ENCODE measurements at regions not wholly inside any gene's neighbourhood (a gene's known extent, or its start where the extent isn't known, plus 50 kb on each side); places are given as distances from the start of the nearest gene placed in this dataset.

DNA sequence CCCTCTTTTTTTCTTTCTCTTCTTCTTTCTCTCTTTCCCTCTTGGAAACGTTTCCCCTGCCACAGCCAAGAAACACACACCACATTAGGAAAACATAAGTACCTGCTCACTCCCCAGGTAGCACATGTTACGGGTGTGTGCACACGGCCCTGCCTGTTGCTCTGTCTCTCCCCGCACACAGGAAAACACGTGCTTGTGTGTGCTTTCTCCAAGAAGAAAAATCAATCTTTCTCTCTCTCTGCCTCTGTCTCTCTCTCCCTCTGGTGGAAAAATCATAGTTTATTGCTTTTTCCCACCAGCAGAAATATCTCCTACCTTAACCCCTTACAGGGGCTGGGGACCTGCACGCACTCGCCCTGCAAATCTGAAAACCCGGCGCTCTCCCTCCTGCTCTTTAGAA is 102.3 kb downstream of the EDN3 start:
- Histone ChIP-seq H2AK5ac (ENCODE audit: low read depth, low read length) (no peak overlapping the region), H3K36me3 (ENCODE audit: control insufficient read depth, insufficient read depth, low read length) (no peaks in the 10 kb centered on the region), H2BK15ac (ENCODE audit: low read depth, low read length) (no peak overlapping the region), H3K27me3 (ENCODE audit: control insufficient read depth, insufficient read depth, low read length) (peaks cover 12% of the 10 kb centered on the region), H3K4me2 (ENCODE audit: low read depth, low read length) (no peak overlapping the region), H2BK120ac (ENCODE audit: low read depth, low read length) (no peak overlapping the region), H3K18ac (ENCODE audit: low read depth, low read length) (no peak overlapping the region), H3K4ac (ENCODE audit: low read depth, low read length) (no peak overlapping the region), H2BK20ac (ENCODE audit: low read depth, low read length) (no peak overlapping the region), H4K20me1 (ENCODE audit: insufficient read depth, low read length) (no peaks in the 10 kb centered on the region), H3K9me3 (ENCODE audit: control insufficient read depth, insufficient read depth, low read length) (no peaks in the 10 kb centered on the region), H3K23ac (ENCODE audit: low read depth, low read length) (no peak overlapping the region), H4K8ac (ENCODE audit: low read depth in 2 of 2, low read length in 2 of 2) (no peak overlapping the region), H3K27ac (ENCODE audit: insufficient read depth, low read length) (no peak overlapping the region), H3K4me1 (ENCODE audit: control insufficient read depth, insufficient read depth, low read length) (no peaks in the 10 kb centered on the region), H3K9ac (ENCODE audit: low read depth, low read length) (no peak overlapping the region), H3K14ac (replicated peaks; ENCODE audit: low read depth, low read length) (no peak overlapping the region), H3K4me3 (ENCODE audit: insufficient read depth, low read depth, low read length) (no peak overlapping the region), H4K5ac (ENCODE audit: low read depth, low read length) (no peak overlapping the region), H2AFZ (replicated peaks; ENCODE audit: low read length, poor library complexity) (no peak overlapping the region), H3K9me1 (ENCODE audit: insufficient read depth, low read length) (no peaks in the 10 kb centered on the region), H3K79me1 (ENCODE audit: low read depth in 1 of 2, low read length in 2 of 2) (no peaks in the 10 kb centered on the region), H2BK5ac (ENCODE audit: low read depth, low read length, poor library complexity, severe bottlenecking) (no peak overlapping the region), H3K56ac (ENCODE audit: extremely low read depth, insufficient read depth, low read length) (no peak overlapping the region), H2AK9ac (replicated peaks; ENCODE audit: low read depth, low read length, poor library complexity) (no peak overlapping the region), H4K91ac (ENCODE audit: insufficient read depth, low read depth, low read length) (no peak overlapping the region)
- no peak for TF ChIP-seq RAD21 (IDR thresholded peaks at IDR 0.05; ENCODE audit: low read length)
- TF ChIP-seq RCOR1 (IDR thresholded peaks at IDR 0.05; ENCODE audit: insufficient replicate concordance, low read length), result no peak
- TF ChIP-seq, protein P1, sequence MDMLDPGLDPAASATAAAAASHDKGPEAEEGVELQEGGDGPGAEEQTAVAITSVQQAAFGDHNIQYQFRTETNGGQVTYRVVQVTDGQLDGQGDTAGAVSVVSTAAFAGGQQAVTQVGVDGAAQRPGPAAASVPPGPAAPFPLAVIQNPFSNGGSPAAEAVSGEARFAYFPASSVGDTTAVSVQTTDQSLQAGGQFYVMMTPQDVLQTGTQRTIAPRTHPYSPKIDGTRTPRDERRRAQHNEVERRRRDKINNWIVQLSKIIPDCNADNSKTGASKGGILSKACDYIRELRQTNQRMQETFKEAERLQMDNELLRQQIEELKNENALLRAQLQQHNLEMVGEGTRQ (IDR thresholded peaks at IDR 0.05; ENCODE audit: low read depth, low read length), result no peak
- TF ChIP-seq POLR2A (IDR thresholded peaks at IDR 0.05; ENCODE audit: low read depth, low read length), result no peak
- TF ChIP-seq CEBPB (IDR thresholded peaks at IDR 0.05; ENCODE audit: low read depth, low read length), result no peak
- TF ChIP-seq, protein P2, sequence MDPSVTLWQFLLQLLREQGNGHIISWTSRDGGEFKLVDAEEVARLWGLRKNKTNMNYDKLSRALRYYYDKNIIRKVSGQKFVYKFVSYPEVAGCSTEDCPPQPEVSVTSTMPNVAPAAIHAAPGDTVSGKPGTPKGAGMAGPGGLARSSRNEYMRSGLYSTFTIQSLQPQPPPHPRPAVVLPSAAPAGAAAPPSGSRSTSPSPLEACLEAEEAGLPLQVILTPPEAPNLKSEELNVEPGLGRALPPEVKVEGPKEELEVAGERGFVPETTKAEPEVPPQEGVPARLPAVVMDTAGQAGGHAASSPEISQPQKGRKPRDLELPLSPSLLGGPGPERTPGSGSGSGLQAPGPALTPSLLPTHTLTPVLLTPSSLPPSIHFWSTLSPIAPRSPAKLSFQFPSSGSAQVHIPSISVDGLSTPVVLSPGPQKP (IDR thresholded peaks at IDR 0.05; ENCODE audit: borderline replicate concordance, low read depth, low read length), result no peak
- TF ChIP-seq RFX5 (IDR thresholded peaks at IDR 0.05; ENCODE audit: low read depth, low read length), result no peak
- TF ChIP-seq MAFK (IDR thresholded peaks at IDR 0.05; ENCODE audit: low read depth, low read length), result no peak
- no peak for TF ChIP-seq NFE2L2 (IDR thresholded peaks at IDR 0.05; ENCODE audit: low read depth, low read length)
- TF ChIP-seq, protein P3, sequence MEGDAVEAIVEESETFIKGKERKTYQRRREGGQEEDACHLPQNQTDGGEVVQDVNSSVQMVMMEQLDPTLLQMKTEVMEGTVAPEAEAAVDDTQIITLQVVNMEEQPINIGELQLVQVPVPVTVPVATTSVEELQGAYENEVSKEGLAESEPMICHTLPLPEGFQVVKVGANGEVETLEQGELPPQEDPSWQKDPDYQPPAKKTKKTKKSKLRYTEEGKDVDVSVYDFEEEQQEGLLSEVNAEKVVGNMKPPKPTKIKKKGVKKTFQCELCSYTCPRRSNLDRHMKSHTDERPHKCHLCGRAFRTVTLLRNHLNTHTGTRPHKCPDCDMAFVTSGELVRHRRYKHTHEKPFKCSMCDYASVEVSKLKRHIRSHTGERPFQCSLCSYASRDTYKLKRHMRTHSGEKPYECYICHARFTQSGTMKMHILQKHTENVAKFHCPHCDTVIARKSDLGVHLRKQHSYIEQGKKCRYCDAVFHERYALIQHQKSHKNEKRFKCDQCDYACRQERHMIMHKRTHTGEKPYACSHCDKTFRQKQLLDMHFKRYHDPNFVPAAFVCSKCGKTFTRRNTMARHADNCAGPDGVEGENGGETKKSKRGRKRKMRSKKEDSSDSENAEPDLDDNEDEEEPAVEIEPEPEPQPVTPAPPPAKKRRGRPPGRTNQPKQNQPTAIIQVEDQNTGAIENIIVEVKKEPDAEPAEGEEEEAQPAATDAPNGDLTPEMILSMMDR (conservative IDR thresholded peaks at IDR 0.05; ENCODE audit: low read depth, low read length), result no peak
- no peak for TF ChIP-seq MXI1 (IDR thresholded peaks at IDR 0.05; ENCODE audit: borderline replicate concordance, low read depth, low read length)
- DNase-seq (no peak), ATAC-seq (ENCODE audit: low read depth) (no peak)
- dilution Hi-C loops (cut with HindIII; ENCODE audit: low sequenced_read_pairs, unreplicated experiment) (no loop called here), intact Hi-C loops (cut with micrococcal nuclease) (loop anchor here (5.0 to 10.0 kb wide), 2 partner anchors 318 to 530 kb away; no protein-coding TSS in a partner anchor), in situ Hi-C loops (cut with MboI; ENCODE audit: low sequenced_read_pairs) (no loop called here)
- POLR2A ChIA-PET (ENCODE audit: unreplicated experiment), result no interaction called here
- CTCF ChIA-PET, result no interaction called here
- 0% methylated on average over 4 of the region's 9 CpGs; no CpG with 5 or more reads in 1 of the 2 experiments for WGBS, 2 experiments (ENCODE audit: extremely low coverage in 2 of 2, insufficient read length in 1 of 2)
- no TSS peak for BruUV-seq (replicated peaks)
